IPS DF 6.9 (cell line): ENCODE measurements at regions not wholly inside any gene's neighbourhood (a gene's known extent, or its start where the extent isn't known, plus 50 kb on each side); places are given as distances from the start of the nearest gene placed in this dataset.

Source experiments
- DNase-seq: peaks from one replicate; pipeline ENCODE4 v3.0.0-alpha.2; 2013; ENCODE audit warnings: low read depth, low spot score
- H3K27ac ChIP-seq: one replicate; pipeline ENCODE4 v1.5.1; 2013; ENCODE audit warnings: low read length, control low read depth
- H3K27me3 ChIP-seq: 2 replicates; pipeline ENCODE4 v1.6.1; 2013; ENCODE audit warnings: mild to moderate bottlenecking, low read length; ENCODE audit not compliant: control insufficient read depth, insufficient read depth
- H3K36me3 ChIP-seq: 2 replicates; pipeline ENCODE4 v1.6.1; 2013; ENCODE audit warnings: low read length; ENCODE audit not compliant: control insufficient read depth, insufficient read depth
- H3K4me1 ChIP-seq: 2 replicates; pipeline ENCODE4 v1.6.1; 2013; ENCODE audit warnings: low read length; ENCODE audit not compliant: control insufficient read depth, insufficient read depth
- H3K4me3 ChIP-seq: 2 replicates; pipeline ENCODE4 v1.5.1; 2013; ENCODE audit warnings: mild to moderate bottlenecking, low read length
- H3K9me3 ChIP-seq: 2 replicates; pipeline ENCODE4 v1.6.1; 2013; ENCODE audit warnings: low read length, inconsistent platforms; ENCODE audit not compliant: control insufficient read depth, insufficient read depth
- WGBS: extraction: QIAGEN DNeasy Blood & Tissue Kit; methylation state at CpG from one replicate; pipeline ENCODE4 v1.1.7; 2013; ENCODE audit warnings: mixed read lengths, missing lambda C conversion rate; ENCODE audit not compliant: insufficient read length, insufficient coverage; 5-methylcytosine and 5-hydroxymethylcytosine counted together

DNA sequence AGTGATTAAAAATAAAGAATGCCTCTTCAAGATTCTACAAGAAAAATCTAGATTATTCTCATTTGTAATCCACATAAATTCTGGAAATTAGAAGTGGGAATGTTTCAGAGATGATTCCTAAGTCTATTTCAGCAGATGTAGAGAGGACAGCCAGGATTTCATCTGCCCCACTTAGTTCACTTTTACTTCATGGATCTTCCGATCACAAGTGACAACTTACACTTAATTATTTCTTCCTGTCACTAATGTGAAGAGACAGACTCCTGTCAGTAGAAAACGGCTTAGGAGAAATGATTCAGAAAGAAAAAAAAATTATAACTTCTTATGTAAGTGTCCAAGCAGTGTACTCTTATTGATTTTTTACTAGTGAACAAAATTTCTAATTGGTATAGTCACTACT, 368.2 kb upstream of the SMIM30 start:
- no peaks in the 10 kb centered on the region for H3K4me1 ChIP-seq
- H3K9me3 ChIP-seq: no peaks in the 10 kb centered on the region
- H3K36me3 ChIP-seq: no peaks in the 10 kb centered on the region
- H3K4me3 ChIP-seq: no peak overlapping the region
- no peak for DNase-seq
- no CpG with 5 or more reads among the region's 2 CpGs for WGBS
- H3K27me3 ChIP-seq: no peaks in the 10 kb centered on the region
- no peak overlapping the region for H3K27ac ChIP-seq

DNA sequence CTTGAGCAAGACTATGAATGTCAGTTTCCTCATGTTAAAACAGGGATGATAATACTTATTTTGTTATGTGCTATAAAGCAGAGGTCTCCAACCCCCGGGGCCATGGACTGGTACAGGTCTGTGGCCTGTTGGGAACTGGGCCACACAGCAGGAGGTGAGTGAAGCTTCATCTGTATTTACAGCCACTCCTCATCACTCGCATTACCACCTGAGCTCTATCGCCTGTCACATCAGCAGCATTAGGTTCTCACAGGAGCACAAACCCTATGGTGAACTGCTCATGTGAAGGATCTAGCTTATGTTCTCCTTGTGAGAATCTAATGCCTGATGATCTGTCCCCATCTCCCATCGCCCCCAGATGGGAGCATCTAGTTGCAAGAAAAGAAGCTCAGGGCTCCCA, 365.3 kb upstream of the SMIM30 start:
- H3K4me1 ChIP-seq: no peaks in the 10 kb centered on the region
- WGBS: no CpG with 5 or more reads among the region's 4 CpGs
- no peak for DNase-seq

DNA sequence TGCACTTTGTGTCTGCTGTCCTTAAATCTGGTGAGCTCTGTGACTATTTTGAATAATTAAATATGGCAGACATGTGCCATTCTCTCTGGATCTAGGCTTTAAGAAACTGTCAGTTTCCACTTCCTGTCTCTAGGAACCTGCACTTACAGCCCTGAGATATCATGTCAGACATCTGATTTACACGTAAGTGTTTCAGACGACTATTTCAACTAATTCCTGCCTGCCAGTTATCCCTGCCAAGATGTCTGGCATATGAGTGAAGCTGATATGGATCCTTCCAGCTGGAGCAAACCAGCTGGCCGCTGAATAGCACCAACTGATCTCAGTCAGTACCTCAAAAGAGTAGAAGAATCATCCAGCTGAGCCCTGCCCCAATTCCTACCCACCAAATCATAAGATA, 362.2 kb upstream of the SMIM30 start:
- H3K27ac ChIP-seq: no peak overlapping the region
- no peaks in the 10 kb centered on the region for H3K36me3 ChIP-seq
- no peaks in the 10 kb centered on the region for H3K4me1 ChIP-seq
- DNase-seq: no peak
- no CpG with 5 or more reads among the region's 3 CpGs for WGBS
- H3K9me3 ChIP-seq: no peaks in the 10 kb centered on the region
- H3K4me3 ChIP-seq: no peak overlapping the region
- no peaks in the 10 kb centered on the region for H3K27me3 ChIP-seq

More for the DNA sequence above, 365.3 kb upstream of the SMIM30 start:
- Histone ChIP-seq H3K36me3 (no peaks in the 10 kb centered on the region), H3K4me3 (no peak overlapping the region), H3K27ac (no peak overlapping the region), H3K27me3 (no peaks in the 10 kb centered on the region), H3K9me3 (no peaks in the 10 kb centered on the region)

DNA sequence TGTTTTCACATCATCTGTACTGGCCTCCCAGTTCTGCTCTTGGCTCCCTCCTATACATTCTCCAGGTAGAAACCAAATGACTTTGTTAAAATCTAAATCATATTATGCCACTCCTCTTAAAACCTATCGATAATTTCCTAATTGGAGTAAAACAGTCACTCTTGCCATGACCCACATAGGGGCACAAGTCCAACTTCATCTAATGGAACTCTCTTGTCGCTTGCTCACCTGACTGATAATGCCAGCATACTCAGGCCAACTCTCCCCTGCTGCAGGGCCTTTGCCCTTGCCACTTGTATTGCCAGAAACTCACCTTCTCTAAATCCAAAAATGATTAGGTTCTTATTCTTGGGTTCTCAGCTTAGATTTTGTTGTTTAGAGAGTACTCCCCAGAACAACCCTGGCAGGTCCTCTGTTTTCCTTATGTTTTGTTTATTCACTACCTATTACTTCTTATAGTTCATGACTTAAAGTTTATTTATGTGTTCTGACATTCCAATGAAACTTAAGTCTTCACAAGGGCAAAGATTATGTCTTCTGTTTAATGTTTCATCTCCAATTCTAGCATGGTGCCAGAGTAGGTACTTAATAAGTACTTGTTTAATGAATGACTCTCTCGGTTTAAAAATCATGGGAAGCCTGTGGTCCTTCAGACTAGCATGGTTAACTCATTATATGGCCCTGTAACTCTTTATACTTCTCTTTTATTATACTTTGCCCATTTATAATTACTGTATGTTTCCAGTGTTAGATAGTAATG, 345.9 kb upstream of the SMIM30 start:
- no peaks in the 10 kb centered on the region for H3K36me3 ChIP-seq

DNA sequence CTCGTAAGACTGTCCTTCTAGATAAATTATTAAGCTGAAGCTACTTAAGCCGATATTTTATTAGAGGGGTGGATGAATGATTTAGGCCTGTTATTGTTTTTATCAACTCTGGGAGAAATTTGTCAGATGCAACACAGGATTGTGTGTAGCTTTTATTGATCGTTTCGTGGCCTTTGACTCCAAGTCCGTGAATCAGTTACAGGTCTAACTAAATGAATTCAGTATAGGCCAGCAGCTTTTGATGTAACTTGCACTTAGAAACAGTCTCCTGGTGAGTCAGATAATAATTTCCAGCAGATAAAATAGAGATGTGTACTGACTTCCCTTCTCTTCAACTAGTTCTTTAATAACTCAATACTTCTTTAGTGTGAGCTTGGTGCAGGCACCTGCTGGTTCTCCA, 341.7 kb upstream of the SMIM30 start:
- no peaks in the 10 kb centered on the region for H3K36me3 ChIP-seq
- no peaks in the 10 kb centered on the region for H3K9me3 ChIP-seq
- no peaks in the 10 kb centered on the region for H3K27me3 ChIP-seq
- no peak overlapping the region for H3K4me3 ChIP-seq
- no CpG with 5 or more reads among the region's 5 CpGs for WGBS
- H3K4me1 ChIP-seq: no peaks in the 10 kb centered on the region
- no peak overlapping the region for H3K27ac ChIP-seq
- DNase-seq: no peak

More for the DNA sequence above, 345.9 kb upstream of the SMIM30 start:
- whole genome bisulfite sequencing: no CpG with 5 or more reads among the region's 3 CpGs
- Histone ChIP-seq H3K4me1 (no peaks in the 10 kb centered on the region), H3K9me3 (no peaks in the 10 kb centered on the region), H3K27ac (no peak overlapping the region), H3K4me3 (no peak overlapping the region), H3K27me3 (no peaks in the 10 kb centered on the region)
- no peak for DNase-seq

DNA sequence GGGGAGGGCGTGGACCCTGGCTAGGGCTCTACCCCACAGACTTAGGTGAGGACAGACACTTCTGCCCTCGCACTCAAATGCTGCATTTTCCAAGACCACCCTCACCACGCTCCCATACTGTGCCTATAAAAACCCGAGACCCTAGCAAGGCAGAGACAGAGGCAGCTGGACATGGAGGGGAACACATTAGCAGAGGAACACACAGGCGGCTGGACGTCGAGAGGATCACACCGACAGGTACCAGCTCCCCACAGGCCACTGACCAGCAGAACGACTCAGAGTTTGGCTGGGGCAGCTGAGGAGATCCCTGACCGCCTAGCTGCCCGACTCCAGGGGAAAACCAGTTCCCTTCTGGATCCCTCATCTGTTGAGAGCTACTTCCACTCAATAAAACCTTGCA, 338.2 kb upstream of the SMIM30 start:
- no peaks in the 10 kb centered on the region for H3K27me3 ChIP-seq
- WGBS: no CpG with 5 or more reads among the region's 11 CpGs
- no peak for DNase-seq
- no peaks in the 10 kb centered on the region for H3K4me1 ChIP-seq
- no peaks in the 10 kb centered on the region for H3K36me3 ChIP-seq
- H3K4me3 ChIP-seq: no peak overlapping the region
- H3K27ac ChIP-seq: no peak overlapping the region
- no peaks in the 10 kb centered on the region for H3K9me3 ChIP-seq

DNA sequence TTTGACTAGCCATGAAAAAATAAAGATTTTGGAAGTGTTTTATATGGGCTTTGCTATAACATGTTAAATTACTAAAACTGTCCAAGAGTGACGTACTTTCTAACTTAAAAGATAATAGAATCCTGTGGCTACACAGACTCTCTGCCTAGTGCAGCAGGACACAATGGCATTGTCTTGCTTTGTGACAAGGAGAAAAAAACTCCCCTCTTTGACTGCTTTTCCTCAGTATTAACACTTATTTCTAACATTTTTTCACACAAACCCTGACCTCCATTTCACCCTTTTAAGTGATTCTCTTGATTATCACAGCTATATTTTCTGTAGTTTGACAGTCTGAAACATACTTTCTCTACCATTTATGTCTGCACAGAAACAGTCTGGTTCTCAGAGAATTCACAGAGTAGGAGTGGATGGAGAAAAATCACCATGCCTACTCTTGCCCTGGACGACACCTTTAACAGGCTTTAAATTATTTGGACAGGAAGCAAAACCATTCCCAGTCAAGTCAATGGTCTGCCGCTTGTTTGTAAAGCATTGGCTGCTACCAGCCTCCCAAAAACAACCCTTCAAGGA, 336.3 kb upstream of the SMIM30 start:
- DNase-seq: no peak
- H3K4me1 ChIP-seq: no peaks in the 10 kb centered on the region
- H3K36me3 ChIP-seq: no peaks in the 10 kb centered on the region
- H3K27me3 ChIP-seq: no peaks in the 10 kb centered on the region
- no peaks in the 10 kb centered on the region for H3K9me3 ChIP-seq
- no CpG with 5 or more reads among the region's 3 CpGs for WGBS
- H3K27ac ChIP-seq: no peak overlapping the region
- no peak overlapping the region for H3K4me3 ChIP-seq

DNA sequence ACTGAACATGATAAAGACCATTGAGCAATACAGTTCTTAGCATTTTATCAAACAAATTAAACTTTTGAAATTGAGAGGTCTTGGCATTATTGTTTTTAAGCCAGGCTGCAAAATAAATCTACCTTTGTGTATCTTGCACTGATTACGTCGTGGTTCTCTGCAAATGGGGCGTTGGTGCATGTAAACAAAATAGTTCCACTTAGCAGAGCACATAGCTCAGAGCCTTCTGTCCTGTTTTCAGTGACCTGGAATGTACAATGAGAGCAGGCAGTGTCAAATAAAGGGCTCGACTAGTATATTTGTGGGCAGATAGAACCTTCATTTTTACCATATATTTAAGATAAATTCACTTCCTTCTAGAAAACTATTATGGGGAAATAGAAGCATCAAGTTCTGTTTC, 333.9 kb upstream of the SMIM30 start:
- Histone ChIP-seq H3K27ac (no peak overlapping the region), H3K9me3 (no peaks in the 10 kb centered on the region), H3K36me3 (no peaks in the 10 kb centered on the region), H3K4me1 (no peaks in the 10 kb centered on the region), H3K27me3 (no peaks in the 10 kb centered on the region), H3K4me3 (no peak overlapping the region)
- DNase-seq: no peak
- no CpG with 5 or more reads among the region's 4 CpGs for WGBS

DNA sequence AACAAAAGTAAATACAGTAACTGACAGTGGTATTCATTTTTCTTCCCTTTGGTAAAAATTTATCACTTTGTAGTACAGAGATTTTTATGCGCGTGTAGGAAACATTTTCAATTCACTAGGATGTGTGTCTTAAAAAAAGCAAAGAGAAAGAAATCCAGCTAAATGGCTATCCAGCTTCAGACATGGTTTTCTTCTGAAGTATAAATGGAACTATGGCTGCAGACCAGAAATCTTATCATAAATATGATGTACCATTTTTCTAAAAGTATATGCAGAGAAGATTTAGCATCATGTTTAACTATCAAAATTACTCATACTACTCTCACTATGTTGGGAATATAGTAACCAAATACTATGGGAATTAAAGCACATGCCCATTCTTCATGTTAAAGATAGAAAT, 328.4 kb upstream of the SMIM30 start:
- H3K27me3 ChIP-seq: no peaks in the 10 kb centered on the region
- no peaks in the 10 kb centered on the region for H3K36me3 ChIP-seq
- no CpG with 5 or more reads among the region's 2 CpGs for WGBS
- no peak for DNase-seq
- H3K27ac ChIP-seq: no peak overlapping the region
- H3K4me3 ChIP-seq: no peak overlapping the region
- no peaks in the 10 kb centered on the region for H3K9me3 ChIP-seq
- no peaks in the 10 kb centered on the region for H3K4me1 ChIP-seq

DNA sequence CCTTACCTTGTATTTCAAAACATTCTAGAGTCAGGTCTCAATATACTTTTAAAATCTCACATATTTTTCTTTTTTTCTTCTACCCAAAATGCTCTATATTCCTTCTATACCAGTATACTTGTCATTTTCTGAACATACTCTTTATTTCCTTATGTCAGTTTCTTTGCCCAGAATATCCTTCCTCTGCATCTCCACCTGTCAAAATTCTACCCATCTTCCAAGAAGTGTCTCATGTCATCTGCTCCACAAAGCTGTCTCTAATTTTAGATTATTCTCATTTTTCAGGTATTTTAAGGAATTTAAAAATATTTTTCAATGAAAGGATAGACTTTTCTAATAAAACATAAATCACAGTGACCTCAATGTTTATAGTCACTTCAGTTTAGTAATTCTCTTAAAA, 328.0 kb upstream of the SMIM30 start:
- Histone ChIP-seq H3K27me3 (no peaks in the 10 kb centered on the region), H3K4me1 (no peaks in the 10 kb centered on the region), H3K27ac (no peak overlapping the region), H3K4me3 (no peak overlapping the region), H3K9me3 (no peaks in the 10 kb centered on the region), H3K36me3 (no peaks in the 10 kb centered on the region)
- DNase-seq: no peak

DNA sequence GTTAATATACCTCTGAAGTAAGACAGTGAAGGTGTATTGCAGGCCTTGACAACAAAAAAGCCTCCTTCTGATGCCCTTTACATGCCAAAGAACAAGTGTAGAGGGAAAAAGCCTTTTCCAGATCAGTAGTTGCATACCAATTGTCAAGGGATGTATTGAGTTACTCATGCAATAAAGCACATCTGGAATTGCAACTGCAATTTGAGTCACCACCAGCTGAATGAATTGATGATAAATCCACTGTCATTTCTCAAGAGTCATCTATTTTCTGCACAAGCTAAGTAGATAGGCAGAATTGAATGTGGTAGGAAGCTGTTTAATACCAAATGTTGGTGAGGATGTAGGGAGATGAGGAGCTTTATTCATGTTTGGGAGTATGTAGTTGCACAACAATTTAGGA, 325.9 kb upstream of the SMIM30 start:
- no peak overlapping the region for H3K27ac ChIP-seq
- no peaks in the 10 kb centered on the region for H3K9me3 ChIP-seq
- H3K4me3 ChIP-seq: no peak overlapping the region
- no peaks in the 10 kb centered on the region for H3K27me3 ChIP-seq
- H3K4me1 ChIP-seq: no peaks in the 10 kb centered on the region
- no peak for DNase-seq
- H3K36me3 ChIP-seq: no peaks in the 10 kb centered on the region
